ENCODE measurements at regions not wholly inside any gene's neighbourhood (a gene's known extent, or its start where the extent isn't known, plus 50 kb on each side); places are given as distances from the start of the nearest gene placed in this dataset.

DNA sequence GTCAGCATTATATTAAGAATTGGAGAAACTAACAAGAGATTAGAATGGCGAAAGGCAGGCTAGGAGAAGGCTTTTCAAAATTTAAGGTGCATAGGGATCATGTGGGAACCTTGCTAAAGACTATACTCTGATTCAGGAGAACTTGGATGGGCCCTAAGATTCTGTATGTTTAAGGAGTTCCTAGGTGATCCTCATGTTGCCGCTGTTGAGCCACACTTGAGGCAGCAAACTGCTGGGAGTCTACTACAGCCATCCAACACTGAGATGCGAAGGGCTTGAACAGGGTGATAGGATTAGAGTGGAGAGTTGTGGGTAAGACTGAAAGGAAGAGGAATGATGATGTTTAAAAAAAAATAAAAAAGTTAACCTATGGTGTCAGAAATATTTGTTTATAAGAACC lies 1013.2 kb downstream of the MRPL39 start:
- no peaks in the 10 kb centered on the region for H3K36me3 ChIP-seq
- TF ChIP-seq, protein P1, sequence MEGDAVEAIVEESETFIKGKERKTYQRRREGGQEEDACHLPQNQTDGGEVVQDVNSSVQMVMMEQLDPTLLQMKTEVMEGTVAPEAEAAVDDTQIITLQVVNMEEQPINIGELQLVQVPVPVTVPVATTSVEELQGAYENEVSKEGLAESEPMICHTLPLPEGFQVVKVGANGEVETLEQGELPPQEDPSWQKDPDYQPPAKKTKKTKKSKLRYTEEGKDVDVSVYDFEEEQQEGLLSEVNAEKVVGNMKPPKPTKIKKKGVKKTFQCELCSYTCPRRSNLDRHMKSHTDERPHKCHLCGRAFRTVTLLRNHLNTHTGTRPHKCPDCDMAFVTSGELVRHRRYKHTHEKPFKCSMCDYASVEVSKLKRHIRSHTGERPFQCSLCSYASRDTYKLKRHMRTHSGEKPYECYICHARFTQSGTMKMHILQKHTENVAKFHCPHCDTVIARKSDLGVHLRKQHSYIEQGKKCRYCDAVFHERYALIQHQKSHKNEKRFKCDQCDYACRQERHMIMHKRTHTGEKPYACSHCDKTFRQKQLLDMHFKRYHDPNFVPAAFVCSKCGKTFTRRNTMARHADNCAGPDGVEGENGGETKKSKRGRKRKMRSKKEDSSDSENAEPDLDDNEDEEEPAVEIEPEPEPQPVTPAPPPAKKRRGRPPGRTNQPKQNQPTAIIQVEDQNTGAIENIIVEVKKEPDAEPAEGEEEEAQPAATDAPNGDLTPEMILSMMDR (IDR thresholded peaks at IDR 0.05): no peak
- no peak for TF ChIP-seq POLR2A (IDR thresholded peaks at IDR 0.05)
- no peak for ATAC-seq
- H3K4me1 ChIP-seq: no peaks in the 10 kb centered on the region
- 67% methylated on average over 3 of the region's 3 CpGs for WGBS (ENCODE audit: insufficient coverage, low coverage, low lambda C conversion rate, missing lambda C conversion rate)
- H3K27me3 ChIP-seq: no peaks in the 10 kb centered on the region
- H3K27ac ChIP-seq: no peak overlapping the region
- no peak overlapping the region for H3K4me3 ChIP-seq
- H3K9me3 ChIP-seq: no peaks in the 10 kb centered on the region
- intact Hi-C loops (cut with DNase I): no loop called here
- no peak for DNase-seq

DNA sequence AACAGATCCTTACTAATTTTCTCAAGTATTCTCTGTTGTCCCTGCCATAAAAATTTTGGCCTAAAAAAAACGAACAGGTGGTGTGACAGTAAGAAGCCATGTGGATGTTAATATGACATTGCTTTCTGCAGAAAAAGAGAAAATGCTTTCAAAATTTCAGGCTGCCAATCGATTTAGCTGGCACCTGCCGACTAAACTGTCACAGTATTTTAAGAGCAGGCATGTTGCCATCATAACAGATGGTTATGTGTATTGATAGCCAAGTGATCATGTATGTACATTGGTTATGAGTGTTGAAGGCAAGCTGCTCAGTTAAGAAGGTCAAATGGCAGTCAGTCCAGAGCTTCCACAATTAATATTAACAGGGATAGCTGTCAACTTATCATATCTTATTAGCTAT lies 1017.0 kb downstream of the MRPL39 start:
- intact Hi-C loops (cut with DNase I): no loop called here
- H3K4me3 ChIP-seq: no peak overlapping the region
- ATAC-seq (no peak), DNase-seq (no peak)
- no peak overlapping the region for H3K27ac ChIP-seq
- WGBS (ENCODE audit: insufficient coverage, low coverage, low lambda C conversion rate, missing lambda C conversion rate): 13% methylated on average over 3 of the region's 3 CpGs
- H3K9me3 ChIP-seq: no peaks in the 10 kb centered on the region
- no peaks in the 10 kb centered on the region for H3K36me3 ChIP-seq
- TF ChIP-seq, protein P1 (IDR thresholded peaks at IDR 0.05): no peak
- TF ChIP-seq POLR2A (IDR thresholded peaks at IDR 0.05): no peak
- no peaks in the 10 kb centered on the region for H3K27me3 ChIP-seq
- no peaks in the 10 kb centered on the region for H3K4me1 ChIP-seq

DNA sequence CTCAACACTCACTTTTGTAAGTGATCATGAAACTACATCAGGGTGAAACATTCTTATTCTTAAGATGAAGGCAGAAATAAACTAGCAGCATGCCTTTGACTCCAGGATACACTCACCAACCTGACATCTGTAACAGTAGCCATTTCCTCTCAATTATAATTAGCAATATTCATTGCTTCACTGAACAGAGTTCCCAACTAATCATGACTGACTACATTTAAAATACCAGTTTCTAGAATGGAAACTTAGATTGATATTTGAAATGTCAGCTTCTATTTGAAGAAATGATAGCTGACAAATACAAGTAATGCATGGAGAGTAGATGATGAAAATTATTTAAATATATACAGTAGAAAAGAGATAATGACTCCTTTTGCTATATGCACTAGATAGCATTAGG lies 1023.8 kb downstream of the MRPL39 start:
- H3K27ac ChIP-seq: no peak overlapping the region
- H3K4me1 ChIP-seq: no peaks in the 10 kb centered on the region
- DNase-seq: no peak
- no peak for ATAC-seq
- H3K36me3 ChIP-seq: no peaks in the 10 kb centered on the region
- H3K9me3 ChIP-seq: no peaks in the 10 kb centered on the region
- H3K27me3 ChIP-seq: no peaks in the 10 kb centered on the region
- intact Hi-C loops (cut with DNase I): no loop called here
- TF ChIP-seq, protein P1 (IDR thresholded peaks at IDR 0.05): no peak
- TF ChIP-seq POLR2A (IDR thresholded peaks at IDR 0.05): no peak
- H3K4me3 ChIP-seq: no peak overlapping the region

DNA sequence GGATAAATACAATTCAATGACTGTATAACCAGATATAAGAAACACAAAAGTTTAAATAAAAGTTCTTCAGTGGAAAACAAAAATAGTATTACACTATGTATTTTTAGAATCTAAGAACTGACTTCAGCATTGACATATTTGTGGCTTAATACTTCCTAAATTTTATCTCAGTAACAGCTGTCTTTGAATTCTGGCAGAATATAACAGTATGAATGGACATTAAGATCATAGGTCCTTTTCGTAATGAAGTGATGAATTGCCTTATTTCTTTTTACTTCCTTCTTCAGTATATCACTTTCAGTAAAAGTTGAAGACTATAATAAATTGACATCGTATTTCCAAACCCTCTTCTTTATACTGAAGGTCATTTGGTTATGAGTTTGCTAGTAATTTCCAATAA lies 1030.0 kb downstream of the MRPL39 start:
- 35% methylated on average over 2 of the region's 2 CpGs for WGBS (ENCODE audit: insufficient coverage, low coverage, low lambda C conversion rate, missing lambda C conversion rate)
- Histone ChIP-seq H3K4me3 (no peak overlapping the region), H3K4me1 (no peaks in the 10 kb centered on the region), H3K36me3 (no peaks in the 10 kb centered on the region), H3K9me3 (no peaks in the 10 kb centered on the region), H3K27me3 (no peaks in the 10 kb centered on the region), H3K27ac (no peak overlapping the region)
- intact Hi-C loops (cut with DNase I): no loop called here
- DNase-seq: no peak
- ATAC-seq: no peak
- TF ChIP-seq POLR2A (IDR thresholded peaks at IDR 0.05): no peak
- TF ChIP-seq, protein P1 (IDR thresholded peaks at IDR 0.05): no peak

DNA sequence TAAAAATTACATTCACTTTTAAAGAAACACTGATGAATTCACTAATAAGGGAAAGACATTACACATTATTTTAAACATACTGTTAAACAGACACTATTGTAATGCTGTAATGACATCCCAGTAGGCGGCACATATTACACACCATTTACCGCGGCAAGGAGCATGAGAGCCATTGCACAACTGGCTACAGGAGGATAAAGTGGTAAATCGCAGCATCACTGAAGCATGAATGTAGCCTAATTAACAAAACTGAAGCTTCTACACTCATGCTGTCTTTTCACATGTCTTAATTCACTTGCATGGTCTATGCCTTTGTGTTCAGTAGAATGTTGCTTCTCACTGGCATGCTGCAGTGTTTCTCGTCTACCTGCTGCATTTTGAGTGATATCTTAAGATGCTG lies 1046.0 kb downstream of the MRPL39 start:
- WGBS (ENCODE audit: insufficient coverage, low coverage, low lambda C conversion rate, missing lambda C conversion rate): 72% methylated on average over 5 of the region's 5 CpGs
- DNase-seq (no peak), ATAC-seq (no peak)
- Histone ChIP-seq H3K27me3 (no peaks in the 10 kb centered on the region), H3K36me3 (no peaks in the 10 kb centered on the region), H3K4me1 (no peaks in the 10 kb centered on the region), H3K27ac (no peak overlapping the region), H3K9me3 (no peaks in the 10 kb centered on the region), H3K4me3 (no peak overlapping the region)
- intact Hi-C loops (cut with DNase I): no loop called here
- TF ChIP-seq, protein P1 (IDR thresholded peaks at IDR 0.05): no peak
- TF ChIP-seq POLR2A (IDR thresholded peaks at IDR 0.05): no peak
